NCI-H2107 treated with DMSO at 0.1 percent for 48 hours (cell line): ENCODE measurements at regions not wholly inside any gene's neighbourhood (a gene's known extent, or its start where the extent isn't known, plus 50 kb on each side); places are given as distances from the start of the nearest gene placed in this dataset.

Source experiments
- DNase-seq: peaks from one replicate; lab custom pipeline; 2025; ENCODE audit not compliant: unreplicated experiment; lab: John Stamatoyannopoulos, UW

- no peak for DNase-seq
These were observed 342.2 kb downstream of the MYCN start for GRCh38 chr2:16282511-16282910.

- peak; percentile 60 for DNase-seq
These were observed 341.3 kb downstream of the MYCN start for GRCh38 chr2:16281451-16282335.

GRCh38 chr2:16280081-16280480, 339.7 kb downstream of the MYCN start:
- DNase-seq = no peak

- DNase-seq = no peak
These were observed 339.3 kb downstream of the MYCN start for GRCh38 chr2:16279641-16280040.

- DNase-seq = no peak
These were observed 338.8 kb downstream of the MYCN start for GRCh38 chr2:16279201-16279570.

- no peak for DNase-seq
These were observed 338.3 kb downstream of the MYCN start for GRCh38 chr2:16278421-16279200.

- peak; percentile 10 for DNase-seq
These were observed 336.8 kb downstream of the MYCN start for GRCh38 chr2:16277117-16277516.

GRCh38 chr2:16275661-16276060, 335.3 kb downstream of the MYCN start:
- DNase-seq = no peak

GRCh38 chr2:16275131-16275530, 334.8 kb downstream of the MYCN start:
- no peak for DNase-seq

GRCh38 chr2:16273111-16273510, 332.8 kb downstream of the MYCN start:
- DNase-seq = no peak

- DNase-seq = no peak
These were observed 331.9 kb downstream of the MYCN start for GRCh38 chr2:16272038-16272788.

- DNase-seq = no peak
These were observed 331.0 kb downstream of the MYCN start for GRCh38 chr2:16271231-16271896.

GRCh38 chr2:16270441-16270840, 330.1 kb downstream of the MYCN start:
- DNase-seq = no peak

- DNase-seq = no peak
These were observed 328.1 kb downstream of the MYCN start for GRCh38 chr2:16268301-16269000.

- DNase-seq = no peak
These were observed 326.2 kb downstream of the MYCN start for GRCh38 chr2:16266571-16266970.

- no peak for DNase-seq
These were observed 324.7 kb downstream of the MYCN start for GRCh38 chr2:16264931-16265540.

GRCh38 chr2:16264491-16264890, 324.1 kb downstream of the MYCN start:
- DNase-seq = no peak

- no peak for DNase-seq
These were observed 323.0 kb downstream of the MYCN start for GRCh38 chr2:16263241-16263890.

- no peak for DNase-seq
These were observed 322.3 kb downstream of the MYCN start for GRCh38 chr2:16262526-16263178.
